ENCODE measurements at regions not wholly inside any gene's neighbourhood (a gene's known extent, or its start where the extent isn't known, plus 50 kb on each side); places are given as distances from the start of the nearest gene placed in this dataset.

- no peak for DNase-seq (ENCODE audit: extremely low read depth, low read depth)
- no peak for TF ChIP-seq CTCF (IDR thresholded peaks at IDR 0.05; ENCODE audit: low read depth, low read length)
These were observed 1149.2 kb downstream of the PCDH18 start for GRCh38 chr4:136383082-136383481.

DNA sequence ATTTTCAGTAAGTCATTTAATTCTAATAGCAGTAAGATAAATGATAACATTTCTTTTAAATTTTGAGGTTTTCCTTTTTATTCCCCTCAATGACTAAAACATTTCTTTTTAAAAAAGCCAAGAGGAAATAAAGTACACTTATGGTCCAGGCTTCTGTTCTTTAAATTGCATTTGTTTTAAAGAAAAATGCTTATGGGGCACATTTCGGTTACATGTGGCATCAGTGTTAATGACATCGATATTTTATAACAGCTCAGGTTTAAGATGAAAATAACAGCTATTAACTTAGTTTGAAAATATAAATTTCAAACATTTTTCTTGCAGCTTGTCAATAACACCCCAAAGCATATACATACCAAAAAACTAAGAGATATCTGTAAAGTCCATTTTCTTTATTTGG is 1161.1 kb downstream of the PCDH18 start:
- TF ChIP-seq CTCF (IDR thresholded peaks at IDR 0.05; ENCODE audit: low read depth, low read length): no peak

GRCh38 chr4:136369073-136369472 is 1163.2 kb downstream of the PCDH18 start:
- DNase-seq (ENCODE audit: extremely low read depth, low read depth): no peak
- TF ChIP-seq CTCF (IDR thresholded peaks at IDR 0.05; ENCODE audit: low read depth, low read length): no peak

More for the DNA sequence above, 1161.1 kb downstream of the PCDH18 start:
- no peak for DNase-seq (ENCODE audit: extremely low read depth, low read depth)

DNA sequence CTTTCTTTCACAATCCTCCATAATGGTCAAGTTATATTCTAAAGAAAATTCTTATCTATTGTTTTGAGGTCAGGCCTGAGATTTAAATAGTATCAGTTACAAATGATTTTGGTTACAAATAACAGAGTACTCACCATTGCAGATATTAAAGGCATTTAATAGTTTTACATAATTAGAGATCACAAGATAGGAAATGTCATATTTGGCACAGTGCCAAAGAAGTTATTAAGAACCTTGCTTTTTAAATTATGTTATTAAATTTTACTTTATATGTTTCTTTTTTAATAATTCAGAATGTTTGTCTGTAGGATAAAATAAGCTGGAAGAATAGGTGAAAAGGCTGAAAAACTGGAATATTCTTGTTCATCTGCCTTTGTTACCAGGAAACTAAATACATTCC is 1174.7 kb downstream of the PCDH18 start:
- no peak for DNase-seq (ENCODE audit: extremely low read depth, low read depth)
- no peak for TF ChIP-seq CTCF (IDR thresholded peaks at IDR 0.05; ENCODE audit: low read depth, low read length)

- no peak for DNase-seq (ENCODE audit: extremely low read depth, low read depth)
- no peak for TF ChIP-seq CTCF (IDR thresholded peaks at IDR 0.05; ENCODE audit: low read depth, low read length)
These were observed 1176.3 kb downstream of the PCDH18 start for GRCh38 chr4:136355970-136356369.

DNA sequence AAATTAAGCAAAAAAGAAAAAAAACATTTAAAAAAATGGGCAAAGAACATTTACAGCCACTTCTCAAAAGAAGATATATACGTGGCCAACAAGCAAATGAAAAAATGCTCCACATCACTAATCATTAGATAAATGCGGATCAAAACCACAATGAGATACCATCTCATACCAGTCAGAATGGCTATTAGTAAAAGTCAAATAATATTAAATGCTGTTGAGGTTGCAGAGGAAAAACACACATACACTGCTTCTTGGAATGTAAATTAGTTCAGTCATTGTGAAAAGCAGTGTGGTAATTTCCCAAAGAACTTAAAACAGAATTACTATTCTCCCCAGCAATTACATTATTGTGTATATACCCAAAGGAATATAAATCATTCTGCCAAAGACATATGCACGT is 1189.0 kb downstream of the PCDH18 start:
- DNase-seq (ENCODE audit: extremely low read depth, low read depth): no peak
- no peak for TF ChIP-seq CTCF (IDR thresholded peaks at IDR 0.05; ENCODE audit: low read depth, low read length)

DNA sequence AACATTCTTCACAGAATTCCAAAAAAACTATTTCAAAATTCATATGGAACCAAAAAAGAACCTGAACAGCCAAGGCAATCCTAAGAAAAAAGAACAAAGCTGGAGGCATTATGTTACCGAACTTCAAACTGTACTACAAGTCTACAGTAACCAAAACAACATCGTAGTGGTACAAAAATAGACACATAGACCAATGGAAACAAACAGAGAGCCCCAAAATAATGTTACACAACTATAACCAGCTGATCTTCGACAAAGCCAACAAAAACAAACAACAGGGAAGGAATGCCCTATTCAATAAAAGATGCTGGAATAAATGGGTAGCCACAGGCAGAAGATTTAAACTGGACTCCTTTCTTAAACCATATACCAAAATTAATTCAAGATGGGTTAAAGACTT is 1189.6 kb downstream of the PCDH18 start:
- no peak for DNase-seq (ENCODE audit: extremely low read depth, low read depth)
- TF ChIP-seq CTCF (IDR thresholded peaks at IDR 0.05; ENCODE audit: low read depth, low read length): no peak

All from AG09319 (cell line).